GM23248 (cell line): ENCODE measurements at regions not wholly inside any gene's neighbourhood (a gene's known extent, or its start where the extent isn't known, plus 50 kb on each side); places are given as distances from the start of the nearest gene placed in this dataset.

Source experiments
- EZH2 ChIP-seq: fragments of 200-600 bp; sonication (generic); IDR thresholded peaks from 2 replicates; pipeline ENCODE4 v1.6.1; 2018; ENCODE audit warnings: antibody characterized with exemption, mild to moderate bottlenecking; ENCODE audit not compliant: insufficient read depth, poor library complexity, severe bottlenecking
- EZH2phosphoT487 ChIP-seq: fragments of 200-600 bp; sonication (generic); IDR thresholded peaks from 2 replicates; pipeline ENCODE4 v1.6.1; 2018; ENCODE audit warnings: antibody characterized with exemption, moderate library complexity, mild to moderate bottlenecking, low read depth; ENCODE audit not compliant: insufficient read depth

DNA sequence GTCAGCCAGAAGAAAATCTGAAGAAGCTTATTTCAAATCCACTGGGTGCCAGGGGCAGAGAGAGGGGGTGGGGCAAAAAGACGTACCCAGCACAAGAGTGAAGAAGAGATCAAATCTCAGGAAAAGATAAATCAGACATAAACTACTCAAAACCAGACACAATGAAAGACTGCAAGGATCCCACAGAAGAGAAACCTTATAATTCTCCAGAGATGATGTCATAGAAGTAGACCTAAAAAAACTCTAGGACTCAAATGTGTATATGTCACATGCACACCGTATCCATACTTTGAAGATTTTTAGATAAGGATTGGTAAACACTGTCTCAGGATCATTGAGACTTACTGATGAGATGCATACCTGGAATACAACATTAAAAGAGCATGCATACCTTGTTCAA is 98.5 kb upstream of the PIK3CG start:
- TF ChIP-seq EZH2 (no peak), EZH2phosphoT487 (no peak)
